HG03460 (cell line): ENCODE measurements at regions not wholly inside any gene's neighbourhood (a gene's known extent, or its start where the extent isn't known, plus 50 kb on each side); places are given as distances from the start of the nearest gene placed in this dataset.

Experiments
- ATAC-seq: cut with Tn5 transposase; IDR thresholded peaks from one replicate; pipeline ENCODE4 v1.9.1; 2021; ENCODE audit not compliant: unreplicated experiment

GRCh38 chr4:176504118-176504517, 184.4 kb downstream of the SPCS3 start:
- ATAC-seq = no peak

GRCh38 chr4:176507845-176508533, 188.2 kb downstream of the SPCS3 start:
- no peak for ATAC-seq

GRCh38 chr4:176508780-176509331, 189.1 kb downstream of the SPCS3 start:
- ATAC-seq = no peak

- no peak for ATAC-seq
These were observed 205.8 kb downstream of the SPCS3 start for GRCh38 chr4:176525576-176525975.

GRCh38 chr4:176526704-176527103, 206.9 kb downstream of the SPCS3 start:
- ATAC-seq = no peak

- no peak for ATAC-seq
These were observed 209.8 kb downstream of the SPCS3 start for GRCh38 chr4:176529574-176529973.

- ATAC-seq = no peak
These were observed 213.4 kb downstream of the SPCS3 start for GRCh38 chr4:176533159-176533558.

- no peak for ATAC-seq
These were observed 214.8 kb downstream of the SPCS3 start for GRCh38 chr4:176534566-176534965.

- ATAC-seq = no peak
These were observed 218.6 kb downstream of the SPCS3 start for GRCh38 chr4:176538217-176538925.

- ATAC-seq = no peak
These were observed 219.5 kb downstream of the SPCS3 start for GRCh38 chr4:176539091-176539784.

GRCh38 chr4:176539785-176540175, 220.0 kb downstream of the SPCS3 start:
- no peak for ATAC-seq

GRCh38 chr4:176540814-176541213, 221.0 kb downstream of the SPCS3 start:
- ATAC-seq = no peak

- ATAC-seq = no peak
These were observed 226.1 kb downstream of the SPCS3 start for GRCh38 chr4:176545872-176546271.

- no peak for ATAC-seq
These were observed 227.2 kb downstream of the SPCS3 start for GRCh38 chr4:176546975-176547374.

GRCh38 chr4:176548571-176548970, 228.8 kb downstream of the SPCS3 start:
- no peak for ATAC-seq

- no peak for ATAC-seq
These were observed 229.5 kb downstream of the SPCS3 start for GRCh38 chr4:176549161-176549865.

- no peak for ATAC-seq
These were observed 234.1 kb downstream of the VEGFC start for GRCh38 chr4:176558661-176559060.

- ATAC-seq = no peak
These were observed 231.4 kb downstream of the VEGFC start for GRCh38 chr4:176561368-176561767.

- no peak for ATAC-seq
These were observed 229.1 kb downstream of the VEGFC start for GRCh38 chr4:176563591-176563990.

- ATAC-seq = no peak
These were observed 227.7 kb downstream of the VEGFC start for GRCh38 chr4:176565049-176565448.

- ATAC-seq = no peak
These were observed 226.0 kb downstream of the VEGFC start for GRCh38 chr4:176566769-176567168.
